Uterus (tissue), 3 donors: ENCODE measurements at regions not wholly inside any gene's neighbourhood (a gene's known extent, or its start where the extent isn't known, plus 50 kb on each side); places are given as distances from the start of the nearest gene placed in this dataset.

Experiments used
- DNase-seq, 2 donors: peaks; one replicate each; pipeline ENCODE4 v3.0.0-alpha.2; 2019 to 2020
- H3K27ac ChIP-seq, 2 donors: fragments of 200-600 bp; sonication (generic); 1 replicate in 1 of 2; 2 replicates in 1 of 2; pipeline ENCODE4 v1.5.1; 2016 to 2018
- H3K27me3 ChIP-seq, 2 donors: fragments of 200-600 bp; sonication (generic); one replicate each; pipeline ENCODE4 v1.5.1; 2018 to 2019; ENCODE audit warnings: control low read depth in 1 of 2
- H3K36me3 ChIP-seq, 2 donors: fragments of 200-600 bp; sonication (generic); one replicate each; pipeline ENCODE4 v1.5.1; 2019; ENCODE audit warnings: control low read depth in 1 of 2
- H3K4me1 ChIP-seq, 2 donors: fragments of 200-600 bp; sonication (generic); one replicate each; pipeline ENCODE4 v1.5.1; 2018 to 2019; ENCODE audit warnings: control low read depth in 1 of 2
- H3K4me3 ChIP-seq, 2 donors: fragments of 200-600 bp; sonication (generic); 1 replicate in 1 of 2; 2 replicates in 1 of 2; pipeline ENCODE4 v1.5.1; 2018 to 2019; ENCODE audit warnings: mild to moderate bottlenecking in 1 of 2
- H3K9me3 ChIP-seq, 2 donors: fragments of 200-600 bp; sonication (generic); one replicate each; pipeline ENCODE4 v1.5.1; 2019; ENCODE audit warnings: control low read depth in 1 of 2
- CTCF ChIP-seq, 4 experiments: fragments of 200-600 bp in 2 of 4; fragments of 450-650 bp in 2 of 4; sonication (generic) in 2 of 4; IDR thresholded peaks; one replicate each; pipeline ENCODE4 v1.5.1; 2016 to 2019; ENCODE audit warnings: antibody characterized with exemption in 4 of 4, mild to moderate bottlenecking in 2 of 4, moderate library complexity in 1 of 4
- POLR2A ChIP-seq, 2 donors: fragments of 450-650 bp; IDR thresholded peaks; one replicate each; pipeline ENCODE4 v1.6.1; 2016; ENCODE audit warnings: antibody characterized with exemption in 2 of 2, mild to moderate bottlenecking in 1 of 2, moderate library complexity in 1 of 2
- intact Hi-C: fragments of 100-400 bp; cut with DNase I; formaldehyde crosslinking; loops from one replicate; pipeline ENCODE4 v1.15.1; 2023; ENCODE audit warnings: low total_unique reads
- donor health status: DM: yes; HTN: yes; CAD: no.

- Histone ChIP-seq H3K36me3 (no peaks in the 10 kb centered on the region), H3K27me3 (no peaks in the 10 kb centered on the region), H3K4me3 (no peak overlapping the region), H3K9me3 (no peaks in the 10 kb centered on the region), H3K4me1 (peaks cover 0 to 15% of the 10 kb centered on the region in 2 donors), H3K27ac (peak overlapping the region; percentile 90 to 91)
- TF ChIP-seq CTCF (IDR thresholded peaks at IDR 0.05), result no peak
- intact Hi-C loops, result no loop called here
- peak; percentile 66 to 88 for DNase-seq
Observed at GRCh38 chr6:21402368-21402767, 191.2 kb upstream of the SOX4 start.

GRCh38 chr6:21404577-21404976 lies 189.0 kb upstream of the SOX4 start:
- TF ChIP-seq POLR2A (IDR thresholded peaks at IDR 0.05), result no peak
- TF ChIP-seq CTCF (IDR thresholded peaks at IDR 0.05), result no peak
- no peak overlapping the region for H3K4me3 ChIP-seq
- H3K9me3 ChIP-seq, result no peaks in the 10 kb centered on the region
- H3K36me3 ChIP-seq, result no peaks in the 10 kb centered on the region
- peak overlapping the region; percentile 90 to 91 for H3K27ac ChIP-seq
- H3K4me1 ChIP-seq, result peaks cover 0 to 15% of the 10 kb centered on the region in 2 donors
- intact Hi-C loops, result no loop called here
- DNase-seq, result no peak
- H3K27me3 ChIP-seq, result no peaks in the 10 kb centered on the region

- no peak for DNase-seq
- intact Hi-C loops, result no loop called here
- TF ChIP-seq CTCF (IDR thresholded peaks at IDR 0.05) (no peak), POLR2A (IDR thresholded peaks at IDR 0.05) (no peak)
- Histone ChIP-seq H3K27ac (no peak overlapping the region), H3K27me3 (no peaks in the 10 kb centered on the region), H3K36me3 (no peaks in the 10 kb centered on the region), H3K4me3 (no peak overlapping the region), H3K9me3 (no peaks in the 10 kb centered on the region), H3K4me1 (peaks cover 0 to 15% of the 10 kb centered on the region in 2 donors)
Observed at GRCh38 chr6:21406316-21406715, 187.2 kb upstream of the SOX4 start.

- no peaks in the 10 kb centered on the region for H3K27me3 ChIP-seq
- no peak overlapping the region for H3K27ac ChIP-seq
- H3K9me3 ChIP-seq, result no peaks in the 10 kb centered on the region
- no peak for TF ChIP-seq POLR2A (IDR thresholded peaks at IDR 0.05)
- no peak for TF ChIP-seq CTCF (IDR thresholded peaks at IDR 0.05)
- no peaks in the 10 kb centered on the region for H3K36me3 ChIP-seq
- intact Hi-C loops, result no loop called here
- no peaks in the 10 kb centered on the region for H3K4me1 ChIP-seq
- no peak for DNase-seq
- H3K4me3 ChIP-seq, result no peak overlapping the region
Observed at GRCh38 chr6:21409231-21409630, 184.3 kb upstream of the SOX4 start.

- Histone ChIP-seq H3K4me1 (no peaks in the 10 kb centered on the region), H3K36me3 (no peaks in the 10 kb centered on the region), H3K27ac (peak overlapping the region; percentile 36 to 48), H3K27me3 (no peaks in the 10 kb centered on the region), H3K9me3 (no peaks in the 10 kb centered on the region), H3K4me3 (no peak overlapping the region)
- intact Hi-C loops, result no loop called here
- TF ChIP-seq CTCF (IDR thresholded peaks at IDR 0.05) (no peak), POLR2A (IDR thresholded peaks at IDR 0.05) (no peak)
- DNase-seq, result no peak
Observed at GRCh38 chr6:21413428-21413827, 180.1 kb upstream of the SOX4 start.
